Right lung (tissue), 2 donors: ENCODE measurements at regions not wholly inside any gene's neighbourhood (a gene's known extent, or its start where the extent isn't known, plus 50 kb on each side); places are given as distances from the start of the nearest gene placed in this dataset.
"Not testable (repeated sequence)": the region's sequence is repeated elsewhere in the genome, so short reads cannot be mapped to it uniquely, and the experiment has no call there.

Source experiments
- DNase-seq, 2 donors: peaks; one replicate each; pipeline ENCODE4 v3.0.0-alpha.2; 2013

DNA sequence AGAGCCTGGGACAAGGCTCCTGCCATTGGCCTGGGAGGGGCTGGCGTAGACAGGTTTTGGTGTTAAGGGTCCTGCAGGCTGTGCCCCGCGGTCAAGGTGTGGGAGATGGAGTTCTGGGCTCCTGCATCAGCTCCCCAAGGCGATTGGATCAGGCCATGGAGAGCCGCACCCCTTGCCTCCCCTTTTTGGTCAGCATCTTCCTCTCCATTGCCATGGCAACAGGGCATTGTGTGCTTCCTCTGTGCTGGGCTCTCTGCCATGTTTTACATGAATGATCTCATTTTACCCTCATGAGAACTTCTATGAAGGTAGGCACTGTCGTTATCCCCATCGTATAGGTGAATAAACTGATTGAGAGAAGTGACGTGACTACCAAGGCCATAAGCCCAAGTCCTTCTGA is 344.3 kb upstream of the CLINT1 start:
- DNase-seq, result no peak

- DNase-seq, result no peak
These were observed 343.9 kb upstream of the CLINT1 start for GRCh38 chr5:158202801-158203200.

DNA sequence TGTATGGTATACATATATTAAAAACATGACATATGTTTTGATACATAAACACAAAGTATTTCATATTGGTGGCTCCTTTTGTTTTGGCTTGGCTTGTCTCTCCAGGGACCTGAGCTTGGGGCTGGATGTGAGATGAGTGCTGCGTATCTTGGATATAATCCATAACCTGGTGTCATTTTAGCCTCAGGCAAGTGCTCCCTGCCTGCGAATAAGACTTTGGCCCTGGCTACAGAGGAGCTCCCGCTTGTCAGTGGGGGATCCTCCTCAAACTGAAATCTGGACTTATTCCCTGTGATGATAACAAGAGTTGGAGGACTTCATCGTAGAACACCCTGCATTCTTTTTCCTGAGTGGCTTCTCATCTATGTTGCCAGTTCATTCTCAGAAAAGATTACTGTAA is 341.7 kb upstream of the CLINT1 start:
- DNase-seq, result no peak

GRCh38 chr5:158198636-158199035 is 339.7 kb upstream of the CLINT1 start:
- DNase-seq, result no peak

DNA sequence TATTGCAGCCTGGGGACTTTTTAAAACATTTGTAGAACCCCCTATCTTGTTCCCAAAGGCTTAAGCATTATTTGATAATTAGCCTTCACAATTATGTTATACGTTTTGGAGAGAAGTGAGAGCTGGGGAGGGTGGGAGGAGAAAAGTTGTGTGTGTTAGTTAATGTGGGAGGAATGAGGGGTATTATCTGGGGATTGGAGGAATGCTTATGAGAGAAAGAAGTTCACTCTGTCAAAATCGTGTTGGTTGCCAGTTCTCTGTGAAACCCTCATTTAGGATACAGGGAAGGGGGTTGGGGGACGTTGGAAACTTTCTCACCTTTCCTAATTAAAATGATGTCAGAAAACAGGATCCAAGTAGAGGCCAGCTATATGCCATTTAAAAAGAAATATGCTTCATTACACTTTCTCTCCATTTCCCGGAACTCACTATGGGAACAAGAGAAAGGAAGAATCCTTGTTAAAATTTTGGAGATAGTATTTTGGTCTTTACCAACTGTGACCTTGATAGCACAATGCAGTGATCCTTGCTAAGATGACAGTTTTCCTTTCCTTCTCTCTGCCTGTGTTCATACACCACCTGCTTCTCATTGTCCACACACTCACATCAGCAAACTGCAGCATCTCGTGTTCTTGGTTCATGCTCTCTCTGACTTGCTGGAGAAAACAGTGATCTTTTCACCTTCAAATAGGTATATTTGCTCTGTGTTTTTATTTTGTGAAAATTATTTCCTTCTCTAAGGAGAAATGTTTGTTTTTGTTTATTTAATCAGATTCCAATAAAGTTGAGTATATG is 336.7 kb upstream of the CLINT1 start:
- no peak for DNase-seq

GRCh38 chr5:158194561-158194976 is 335.6 kb upstream of the CLINT1 start:
- no peak for DNase-seq

DNA sequence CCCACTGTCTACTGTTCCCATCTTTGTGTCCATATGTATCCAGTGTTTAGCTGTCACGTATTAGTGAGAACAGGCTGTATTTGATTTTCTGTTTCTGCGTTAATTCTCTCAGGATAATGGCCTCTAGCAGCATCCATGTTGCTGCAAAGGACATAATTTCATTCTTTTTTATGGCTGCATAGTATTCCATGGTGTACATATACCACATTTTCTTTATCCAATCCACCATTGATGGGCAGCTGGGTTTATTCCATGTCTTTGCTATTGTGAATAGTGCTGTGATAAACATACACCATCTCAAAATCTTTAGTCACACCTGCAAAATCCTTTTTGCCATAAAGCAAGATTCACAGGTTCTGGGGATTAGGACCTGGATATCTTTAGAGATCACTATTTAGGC is 334.4 kb upstream of the CLINT1 start:
- DNase-seq, result not testable (repeated sequence)

GRCh38 chr5:158180407-158180806 is 321.5 kb upstream of the CLINT1 start:
- no peak for DNase-seq

DNA sequence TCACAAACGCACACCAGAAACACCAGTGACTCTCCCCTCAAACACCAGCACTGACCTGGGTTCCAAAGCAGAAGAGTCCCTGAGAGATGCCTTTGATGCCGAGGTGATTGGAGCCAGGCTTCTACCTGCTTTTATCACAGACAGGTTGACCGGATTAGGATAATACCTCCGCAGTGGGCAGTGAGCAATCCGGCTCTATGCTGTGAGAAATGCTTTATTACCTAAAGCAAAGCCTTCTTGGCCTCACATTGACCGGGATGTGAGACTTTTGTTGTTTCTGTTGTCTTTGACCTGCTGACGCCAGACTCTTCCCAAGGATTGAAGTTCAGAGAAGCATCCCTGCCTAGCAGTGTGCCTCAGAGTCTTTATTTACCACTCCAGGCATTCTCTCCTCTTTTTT is 320.3 kb upstream of the CLINT1 start:
- DNase-seq, result no peak

DNA sequence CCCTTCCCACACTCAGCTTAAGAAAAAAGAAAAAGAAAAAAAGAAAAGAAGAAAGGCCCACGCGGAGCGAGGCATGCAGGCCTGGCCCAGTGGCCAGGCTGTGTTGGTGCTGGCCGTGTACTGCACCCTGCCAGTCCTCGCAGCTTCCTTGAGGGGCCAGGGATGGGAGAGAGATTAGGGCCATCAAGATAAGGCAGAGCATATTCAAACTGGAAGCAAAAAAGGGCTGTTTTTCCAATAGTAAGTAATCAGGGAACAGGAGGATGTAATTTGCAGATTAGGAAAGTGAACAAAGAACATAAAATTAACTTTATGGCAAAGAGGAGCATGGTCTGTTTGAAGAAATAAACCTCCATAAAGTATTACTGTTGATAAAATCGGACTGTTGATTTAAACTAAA is 319.6 kb upstream of the CLINT1 start:
- DNase-seq, result no peak

DNA sequence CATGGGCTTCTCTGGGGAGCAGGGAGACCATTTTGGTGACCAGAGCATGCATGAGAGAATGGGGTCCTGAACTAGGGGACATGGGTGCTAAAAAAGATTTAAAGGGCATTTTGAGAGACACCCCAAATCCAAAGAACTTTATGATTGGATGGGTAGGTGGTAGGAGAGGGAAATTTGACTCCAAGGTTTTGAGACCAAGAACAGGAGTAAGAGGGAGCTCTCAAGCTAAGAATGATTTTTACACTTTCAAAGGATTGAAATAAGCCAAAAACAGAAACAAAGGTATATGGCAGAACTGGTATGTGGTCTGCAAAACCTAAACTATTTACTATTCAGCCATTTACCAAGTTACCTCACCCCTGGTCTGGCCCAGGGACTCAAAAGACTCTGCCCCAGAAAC is 318.2 kb upstream of the CLINT1 start:
- no peak for DNase-seq

- peak in 1 of 2 donors; percentile 6 for DNase-seq
These were observed 317.1 kb upstream of the CLINT1 start for GRCh38 chr5:158175934-158176481.

- DNase-seq, result peak; percentile 59 to 71
These were observed 316.2 kb upstream of the CLINT1 start for GRCh38 chr5:158174918-158175851.

- DNase-seq, result no peak
These were observed 315.1 kb upstream of the CLINT1 start for GRCh38 chr5:158174026-158174425.

DNA sequence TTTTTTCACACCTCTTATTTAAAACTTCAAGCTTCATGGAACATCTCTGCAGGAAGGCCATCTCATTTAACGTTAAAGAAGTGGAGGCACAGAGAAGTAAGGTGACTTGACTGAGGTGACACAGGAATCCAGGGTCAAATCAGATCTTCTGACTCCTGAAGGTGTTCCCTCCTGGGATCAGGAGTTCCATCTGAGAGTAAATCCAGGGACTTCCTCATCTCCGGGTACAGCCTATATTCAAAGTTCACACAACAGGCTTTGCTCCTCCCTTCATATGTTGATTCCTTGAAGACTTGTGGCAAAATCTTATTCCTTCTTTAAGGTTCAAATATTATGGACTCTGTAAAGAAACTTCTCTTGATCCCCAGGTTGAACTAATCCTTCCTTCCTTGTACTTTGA is 313.1 kb upstream of the CLINT1 start:
- DNase-seq, result no peak

DNA sequence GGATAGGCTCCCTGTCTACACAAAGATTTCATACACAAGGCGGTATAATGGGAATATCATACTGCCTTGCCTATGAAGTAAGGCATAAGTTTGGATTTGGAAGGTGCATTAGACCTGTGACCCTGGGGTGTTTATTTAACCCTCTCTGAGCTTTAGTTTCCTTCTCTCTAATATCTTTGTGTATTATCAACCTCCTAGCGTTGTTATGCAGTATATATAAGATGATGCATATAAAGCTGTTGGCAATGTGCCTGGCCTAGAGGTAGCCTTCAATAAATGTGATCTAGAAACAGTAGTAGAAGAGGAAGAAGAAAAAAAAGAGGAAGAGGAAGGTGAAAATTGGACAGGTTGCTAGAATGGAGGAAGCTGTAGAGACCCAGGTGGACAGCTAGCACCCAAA is 311.6 kb upstream of the CLINT1 start:
- DNase-seq, result no peak

GRCh38 chr5:158170060-158170459 is 311.1 kb upstream of the CLINT1 start:
- DNase-seq, result no peak

DNA sequence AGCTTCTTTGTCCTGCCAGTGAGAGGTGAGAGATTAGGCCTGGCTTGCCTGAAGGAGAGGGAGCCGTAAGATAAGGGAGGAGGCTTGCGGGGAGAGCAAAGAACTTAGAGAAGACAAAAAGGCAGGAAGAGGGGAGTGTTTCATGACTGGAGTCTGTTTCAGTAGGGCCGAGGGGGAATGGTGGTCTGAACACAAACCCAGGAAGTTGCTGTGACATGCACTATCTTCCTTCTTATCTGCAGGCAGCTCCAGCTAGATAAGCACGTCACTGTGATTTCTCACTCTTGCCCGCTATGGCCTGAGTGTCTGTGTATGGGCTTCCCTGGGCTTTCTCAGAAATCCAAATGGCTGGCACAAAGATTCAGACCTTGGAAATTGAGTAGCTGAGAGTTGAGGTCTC is 307.5 kb upstream of the CLINT1 start:
- DNase-seq, result no peak

- no peak for DNase-seq
These were observed 306.7 kb upstream of the CLINT1 start for GRCh38 chr5:158165647-158166046.

DNA sequence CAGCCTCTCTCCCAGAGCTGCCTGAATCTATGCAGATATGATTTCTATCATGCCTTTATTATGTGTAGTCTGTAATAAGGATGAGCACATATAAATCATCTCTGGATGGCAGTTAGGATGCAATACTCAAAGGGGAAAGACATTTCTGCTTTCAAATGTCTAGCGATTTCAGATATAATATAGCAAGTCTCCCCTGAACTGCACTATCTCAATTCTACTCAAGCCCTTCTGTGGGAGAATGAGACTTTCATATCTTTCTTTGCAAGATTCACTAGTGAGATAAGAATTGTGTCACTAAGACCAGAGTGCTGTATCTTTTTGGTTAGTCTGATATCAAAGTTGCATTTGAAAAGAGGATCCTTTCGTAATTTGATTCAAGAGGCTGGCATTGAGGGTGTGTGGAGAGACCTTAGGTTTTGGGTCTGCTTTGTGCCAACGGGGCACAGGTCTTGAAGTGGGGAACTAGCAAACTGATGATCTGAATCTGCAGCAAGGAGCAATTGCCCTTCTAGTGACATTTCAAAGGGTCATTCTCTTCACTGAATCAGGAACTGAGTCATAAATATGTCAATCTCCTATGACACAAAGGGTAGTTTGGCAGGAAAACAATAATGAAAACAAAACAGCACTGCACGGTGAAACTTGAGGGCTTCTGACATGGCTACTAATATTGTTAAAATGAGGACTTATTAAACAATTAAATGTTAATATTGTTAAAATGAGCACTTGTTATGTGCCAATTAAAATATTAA is 305.5 kb upstream of the CLINT1 start:
- no peak for DNase-seq

GRCh38 chr5:158163451-158164295 is 304.7 kb upstream of the CLINT1 start:
- DNase-seq, result no peak
